ENCODE measurements at regions not wholly inside any gene's neighbourhood (a gene's known extent, or its start where the extent isn't known, plus 50 kb on each side); places are given as distances from the start of the nearest gene placed in this dataset.
"Not testable (repeated sequence)": the region's sequence is repeated elsewhere in the genome, so short reads cannot be mapped to it uniquely, and the experiment has no call there.

DNA sequence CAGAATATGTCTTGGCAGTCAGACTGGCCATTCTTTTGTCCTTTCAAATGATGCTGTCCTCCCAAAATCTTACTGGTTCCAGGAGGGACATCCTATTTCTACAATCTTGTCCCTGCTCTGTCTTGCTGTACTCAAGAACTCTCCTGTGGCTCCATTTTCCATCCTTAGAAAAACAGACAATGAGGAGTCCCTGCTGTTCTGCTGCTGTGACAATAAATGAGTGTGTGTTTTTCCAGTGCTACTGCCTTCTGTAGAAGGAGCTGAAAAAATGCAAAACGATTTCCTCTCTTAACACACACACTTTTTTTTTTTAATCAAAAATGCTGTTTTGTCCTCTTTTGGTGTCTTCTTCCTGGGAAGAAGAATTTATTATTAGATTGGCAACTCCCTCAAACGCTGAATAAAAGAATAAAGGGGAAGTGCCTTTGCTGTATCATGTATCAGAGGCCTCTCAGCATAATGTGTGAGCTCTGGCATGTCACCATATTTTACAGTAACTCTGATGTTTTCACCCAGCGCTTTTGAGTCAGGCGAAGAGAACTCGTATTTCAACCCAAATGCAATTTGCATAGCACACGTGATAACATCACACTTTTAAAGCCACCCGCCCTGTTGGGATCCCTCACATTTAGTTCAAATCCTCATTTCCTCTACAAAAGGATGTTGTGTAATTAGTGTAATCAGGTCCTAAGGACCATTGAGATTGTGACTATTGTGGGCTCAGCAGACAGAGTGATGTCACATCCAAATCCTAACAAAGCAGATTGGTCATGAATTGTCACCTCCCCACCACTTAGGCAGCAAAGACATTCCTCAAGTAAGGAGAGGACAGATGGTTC, 496.0 kb upstream of the LARGE1 start:
- Histone ChIP-seq H3K4me3 (ENCODE audit: low read depth, low read length) (no peak overlapping the region), H3K27me3 (ENCODE audit: control insufficient read depth, insufficient read depth, low read length) (no peaks in the 10 kb centered on the region), H3K36me3 (ENCODE audit: control insufficient read depth, insufficient read depth, low read length) (no peaks in the 10 kb centered on the region)
- DNase-seq (ENCODE audit: low read depth) = no peak
- POLR2A ChIA-PET = no interaction called here
- TF ChIP-seq, protein P1, sequence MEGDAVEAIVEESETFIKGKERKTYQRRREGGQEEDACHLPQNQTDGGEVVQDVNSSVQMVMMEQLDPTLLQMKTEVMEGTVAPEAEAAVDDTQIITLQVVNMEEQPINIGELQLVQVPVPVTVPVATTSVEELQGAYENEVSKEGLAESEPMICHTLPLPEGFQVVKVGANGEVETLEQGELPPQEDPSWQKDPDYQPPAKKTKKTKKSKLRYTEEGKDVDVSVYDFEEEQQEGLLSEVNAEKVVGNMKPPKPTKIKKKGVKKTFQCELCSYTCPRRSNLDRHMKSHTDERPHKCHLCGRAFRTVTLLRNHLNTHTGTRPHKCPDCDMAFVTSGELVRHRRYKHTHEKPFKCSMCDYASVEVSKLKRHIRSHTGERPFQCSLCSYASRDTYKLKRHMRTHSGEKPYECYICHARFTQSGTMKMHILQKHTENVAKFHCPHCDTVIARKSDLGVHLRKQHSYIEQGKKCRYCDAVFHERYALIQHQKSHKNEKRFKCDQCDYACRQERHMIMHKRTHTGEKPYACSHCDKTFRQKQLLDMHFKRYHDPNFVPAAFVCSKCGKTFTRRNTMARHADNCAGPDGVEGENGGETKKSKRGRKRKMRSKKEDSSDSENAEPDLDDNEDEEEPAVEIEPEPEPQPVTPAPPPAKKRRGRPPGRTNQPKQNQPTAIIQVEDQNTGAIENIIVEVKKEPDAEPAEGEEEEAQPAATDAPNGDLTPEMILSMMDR (IDR thresholded peaks at IDR 0.05; ENCODE audit: insufficient read depth, low read depth, low read length) = no peak
- CTCF ChIA-PET = no interaction called here

GRCh38 chr22:34422948-34423347, 502.7 kb upstream of the LARGE1 start:
- H3K36me3 ChIP-seq (ENCODE audit: control insufficient read depth, insufficient read depth, low read length); DNase-seq (ENCODE audit: low read depth); H3K27me3 ChIP-seq (ENCODE audit: control insufficient read depth, insufficient read depth, low read length); POLR2A ChIA-PET; H3K4me3 ChIP-seq (ENCODE audit: low read depth, low read length): not testable (repeated sequence)
- CTCF ChIA-PET = interaction anchor here (1.1 kb wide), 1 partner anchor 726 kb away, joined by 3 read pairs; no protein-coding TSS in a partner anchor

- H3K4me3 ChIP-seq (ENCODE audit: low read depth, low read length) = no peak overlapping the region
- CTCF ChIA-PET = interaction anchor here (0.6 kb wide), 1 partner anchor 14 kb away, joined by 3 read pairs; no protein-coding TSS in a partner anchor
- TF ChIP-seq, protein P1 (IDR thresholded peaks at IDR 0.05; ENCODE audit: insufficient read depth, low read depth, low read length) = no peak
- no peaks in the 10 kb centered on the region for H3K27me3 ChIP-seq (ENCODE audit: control insufficient read depth, insufficient read depth, low read length)
- DNase-seq (ENCODE audit: low read depth) = no peak
- H3K36me3 ChIP-seq (ENCODE audit: control insufficient read depth, insufficient read depth, low read length) = no peaks in the 10 kb centered on the region
- POLR2A ChIA-PET = no interaction called here
Observed at GRCh38 chr22:34427436-34427835, 507.2 kb upstream of the LARGE1 start.

DNA sequence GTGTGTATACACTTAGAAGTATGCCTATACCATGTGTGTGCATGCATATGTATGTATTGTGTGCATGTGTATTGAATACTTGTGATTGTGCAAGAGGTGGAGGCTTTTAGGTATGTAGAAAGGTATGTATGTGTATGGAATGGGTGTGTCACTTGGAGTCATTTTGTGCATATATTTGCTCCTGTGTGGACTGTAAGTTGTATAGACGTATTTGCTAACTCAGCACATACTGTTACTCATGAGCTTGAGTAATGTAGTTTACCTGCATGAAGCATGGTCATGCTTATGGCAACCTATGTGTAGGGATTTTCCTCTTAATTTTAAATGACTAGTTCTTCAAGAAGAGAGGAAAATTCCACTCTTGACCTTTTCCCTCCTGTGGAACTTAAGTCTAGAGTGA, 507.6 kb upstream of the LARGE1 start:
- no peaks in the 10 kb centered on the region for H3K36me3 ChIP-seq (ENCODE audit: control insufficient read depth, insufficient read depth, low read length)
- CTCF ChIA-PET = no interaction called here
- TF ChIP-seq, protein P1 (IDR thresholded peaks at IDR 0.05; ENCODE audit: insufficient read depth, low read depth, low read length) = no peak
- POLR2A ChIA-PET = no interaction called here
- no peaks in the 10 kb centered on the region for H3K27me3 ChIP-seq (ENCODE audit: control insufficient read depth, insufficient read depth, low read length)
- H3K4me3 ChIP-seq (ENCODE audit: low read depth, low read length) = no peak overlapping the region
- DNase-seq (ENCODE audit: low read depth) = no peak

- H3K36me3 ChIP-seq (ENCODE audit: control insufficient read depth, insufficient read depth, low read length) = no peaks in the 10 kb centered on the region
- no peaks in the 10 kb centered on the region for H3K27me3 ChIP-seq (ENCODE audit: control insufficient read depth, insufficient read depth, low read length)
- TF ChIP-seq, protein P1 (IDR thresholded peaks at IDR 0.05; ENCODE audit: insufficient read depth, low read depth, low read length) = no peak
- no peak overlapping the region for H3K4me3 ChIP-seq (ENCODE audit: low read depth, low read length)
- ChIA-PET CTCF (no interaction called here), POLR2A (no interaction called here)
- no peak for DNase-seq (ENCODE audit: low read depth)
Observed at GRCh38 chr22:34429314-34429713, 509.0 kb upstream of the LARGE1 start.

DNA sequence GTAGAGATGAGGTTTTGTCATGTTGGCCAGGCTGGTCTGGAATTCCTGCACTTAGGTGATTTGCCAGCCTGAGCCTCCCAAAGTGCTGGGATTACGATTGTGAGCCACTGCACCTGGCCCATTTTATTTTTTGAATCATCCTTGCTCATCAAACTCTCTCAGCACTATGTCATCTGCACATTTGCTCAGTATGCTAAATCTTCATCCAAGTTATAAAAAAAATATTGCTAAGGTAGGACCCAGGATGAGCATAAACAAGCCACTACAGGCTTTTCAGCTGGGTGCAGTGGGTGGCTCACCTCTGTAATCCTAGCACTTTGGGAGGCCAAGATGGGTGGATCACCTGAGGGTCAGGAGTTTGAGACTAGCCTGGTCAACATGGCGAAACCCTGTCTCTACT, 510.1 kb upstream of the LARGE1 start:
- POLR2A ChIA-PET = no interaction called here
- TF ChIP-seq, protein P1 (IDR thresholded peaks at IDR 0.05; ENCODE audit: insufficient read depth, low read depth, low read length) = no peak

More for the DNA sequence above, 510.1 kb upstream of the LARGE1 start:
- H3K27me3 ChIP-seq (ENCODE audit: control insufficient read depth, insufficient read depth, low read length) = no peaks in the 10 kb centered on the region
- H3K36me3 ChIP-seq (ENCODE audit: control insufficient read depth, insufficient read depth, low read length) = no peaks in the 10 kb centered on the region
- H3K4me3 ChIP-seq (ENCODE audit: low read depth, low read length) = no peak overlapping the region
- CTCF ChIA-PET = no interaction called here
- no peak for DNase-seq (ENCODE audit: low read depth)
